Effector memory CD8-positive, alpha-beta T cell (primary cell): ENCODE measurements at regions not wholly inside any gene's neighbourhood (a gene's known extent, or its start where the extent isn't known, plus 50 kb on each side); places are given as distances from the start of the nearest gene placed in this dataset.

Source experiments
- ATAC-seq: fragments of 150-1000 bp; cut with Tn5 transposase; replicated peaks from 2 replicates; pipeline ENCODE4 v1.10.0; 2021; ENCODE audit warnings: mild to moderate bottlenecking, moderate library complexity
- DNase-seq, 3 experiments: peaks; one replicate each; pipeline ENCODE4 v3.0.0; 2021
- H3K27ac Mint-ChIP-seq, 2 donors: one replicate each; pipeline ENCODE4 v1.8.0; 2022; ENCODE audit warnings: mild to moderate bottlenecking in 2 of 2, mixed read lengths in 2 of 2, moderate library complexity in 2 of 2
- H3K27me3 Mint-ChIP-seq, 2 donors: one replicate each; pipeline ENCODE4 v1.8.0; 2022; ENCODE audit warnings: mixed read lengths in 2 of 2
- H3K36me3 Mint-ChIP-seq: one replicate; pipeline ENCODE4 v1.8.0; 2022; ENCODE audit warnings: mild to moderate bottlenecking, moderate library complexity, mixed read lengths; ENCODE audit not compliant: insufficient read depth
- H3K4me1 Mint-ChIP-seq, 2 donors: one replicate each; pipeline ENCODE4 v1.8.0; 2022; ENCODE audit warnings: low read depth in 2 of 2, mixed read lengths in 2 of 2
- H3K4me3 Mint-ChIP-seq, 2 donors: one replicate each; pipeline ENCODE4 v1.8.0; 2022; ENCODE audit warnings: mild to moderate bottlenecking in 2 of 2, mixed read lengths in 2 of 2, moderate library complexity in 2 of 2
- H3K9me3 Mint-ChIP-seq, 2 donors: one replicate each; pipeline ENCODE4 v1.8.0; 2022; ENCODE audit warnings: mixed read lengths in 2 of 2

DNA sequence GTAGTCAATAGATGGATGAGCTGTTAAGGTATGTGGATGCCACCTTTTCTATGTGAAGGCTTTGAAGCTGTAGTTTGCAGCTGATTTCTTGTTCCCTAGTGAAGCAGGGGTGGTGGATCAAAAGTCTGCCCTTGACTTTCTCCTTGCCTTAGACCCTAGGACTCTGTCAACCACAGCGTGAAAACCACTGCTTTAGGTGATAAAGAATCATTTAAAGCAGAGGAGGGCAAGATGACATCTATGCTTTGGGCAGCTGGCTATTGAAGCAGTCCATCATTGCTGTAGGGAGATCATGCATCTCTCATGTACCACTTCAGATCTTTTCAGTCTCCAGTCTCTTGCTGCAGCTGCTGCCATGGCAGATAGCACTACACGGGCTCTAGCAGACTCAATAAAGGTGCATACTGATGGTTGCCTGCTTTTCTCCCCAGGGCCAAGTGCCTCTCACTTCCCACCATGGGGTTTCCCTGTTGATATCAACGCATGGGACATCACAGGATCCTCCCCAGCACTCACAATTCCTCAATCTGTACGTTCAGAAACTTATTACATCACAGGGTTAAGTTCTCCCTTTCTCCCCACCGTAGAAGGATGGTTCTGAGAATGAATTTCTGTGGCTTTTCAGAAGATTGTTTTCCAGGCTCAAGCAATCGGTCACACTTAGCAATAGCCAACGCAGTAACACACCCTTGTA lies 122.0 kb upstream of the STMND1 start:
- DNase-seq (no peak), ATAC-seq (no peak)
- no peaks in the 10 kb centered on the region for H3K36me3 Mint-ChIP-seq
- H3K27ac Mint-ChIP-seq: no peak overlapping the region
- peaks cover 59 to 66% of the 10 kb centered on the region in 2 donors for H3K27me3 Mint-ChIP-seq
- no peak overlapping the region for H3K4me3 Mint-ChIP-seq
- peaks cover 0 to 3% of the 10 kb centered on the region in 2 donors for H3K4me1 Mint-ChIP-seq
- no peaks in the 10 kb centered on the region for H3K9me3 Mint-ChIP-seq

DNA sequence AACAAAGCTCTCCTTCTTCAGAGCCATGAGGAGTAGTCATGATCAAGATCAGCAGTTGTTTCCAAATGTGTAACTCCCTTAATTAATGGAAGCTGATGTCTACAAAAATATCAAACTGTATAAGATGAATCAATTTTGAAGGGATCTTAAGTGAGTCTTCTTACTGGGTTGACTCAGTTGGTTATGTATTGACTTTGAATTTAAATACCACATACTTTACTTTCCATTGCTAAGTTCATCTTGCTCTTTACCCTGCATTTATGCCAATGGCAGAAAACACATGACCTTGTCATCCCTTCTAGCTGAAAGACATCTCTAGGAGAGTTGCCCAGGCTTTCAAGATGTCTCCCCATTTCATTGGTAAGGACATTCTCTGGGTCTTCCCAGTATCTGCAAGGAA lies 123.2 kb upstream of the STMND1 start:
- peaks cover 0 to 3% of the 10 kb centered on the region in 2 donors for H3K4me1 Mint-ChIP-seq
- H3K36me3 Mint-ChIP-seq: no peaks in the 10 kb centered on the region
- H3K27ac Mint-ChIP-seq: no peak overlapping the region
- peaks cover 60 to 66% of the 10 kb centered on the region in 2 donors for H3K27me3 Mint-ChIP-seq
- no peaks in the 10 kb centered on the region for H3K9me3 Mint-ChIP-seq
- no peak overlapping the region for H3K4me3 Mint-ChIP-seq
- DNase-seq: no peak
- ATAC-seq: no peak

DNA sequence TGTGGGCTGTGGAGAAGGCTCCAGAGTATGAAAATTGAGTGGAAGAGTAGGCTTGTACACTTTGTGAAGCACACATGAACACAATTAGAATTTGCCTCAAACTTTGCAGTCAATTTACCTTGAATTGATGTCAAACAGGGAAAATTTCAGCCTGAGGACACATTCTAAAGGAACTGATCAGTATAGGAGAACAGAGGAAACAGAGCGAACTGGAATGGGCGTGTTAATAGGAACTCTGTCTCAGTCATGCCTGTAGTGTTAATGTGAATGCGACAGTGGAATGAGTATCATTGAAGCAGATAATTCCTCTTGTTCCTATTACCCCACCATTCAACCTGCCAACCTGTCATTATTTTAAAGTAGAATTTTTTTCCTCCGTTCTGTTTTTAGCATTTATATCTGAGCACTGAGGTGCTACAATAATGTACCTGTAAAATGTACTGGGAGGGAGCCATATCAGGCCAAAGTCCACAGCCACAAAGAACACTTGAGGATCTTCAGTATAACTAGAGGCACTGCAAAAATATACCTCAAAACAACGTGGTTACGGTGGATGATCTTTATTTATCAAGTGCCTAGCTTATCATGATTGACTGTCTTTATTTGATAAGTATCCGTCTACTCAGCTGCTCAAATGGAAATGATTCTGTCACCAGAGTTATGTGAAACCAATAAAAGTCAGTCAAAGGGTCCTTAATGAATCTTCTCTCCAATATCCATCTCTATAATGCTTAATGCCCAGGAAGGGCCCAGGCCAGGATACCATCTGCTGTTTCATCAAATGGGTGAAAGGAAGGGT lies 125.3 kb upstream of the STMND1 start:
- peaks cover 72 to 84% of the 10 kb centered on the region in 2 donors for H3K27me3 Mint-ChIP-seq
- no peak for DNase-seq
- H3K4me1 Mint-ChIP-seq: peaks cover 0 to 3% of the 10 kb centered on the region in 2 donors
- ATAC-seq: no peak
- H3K9me3 Mint-ChIP-seq: no peaks in the 10 kb centered on the region
- no peak overlapping the region for H3K27ac Mint-ChIP-seq
- no peak overlapping the region for H3K4me3 Mint-ChIP-seq
- H3K36me3 Mint-ChIP-seq: no peaks in the 10 kb centered on the region

DNA sequence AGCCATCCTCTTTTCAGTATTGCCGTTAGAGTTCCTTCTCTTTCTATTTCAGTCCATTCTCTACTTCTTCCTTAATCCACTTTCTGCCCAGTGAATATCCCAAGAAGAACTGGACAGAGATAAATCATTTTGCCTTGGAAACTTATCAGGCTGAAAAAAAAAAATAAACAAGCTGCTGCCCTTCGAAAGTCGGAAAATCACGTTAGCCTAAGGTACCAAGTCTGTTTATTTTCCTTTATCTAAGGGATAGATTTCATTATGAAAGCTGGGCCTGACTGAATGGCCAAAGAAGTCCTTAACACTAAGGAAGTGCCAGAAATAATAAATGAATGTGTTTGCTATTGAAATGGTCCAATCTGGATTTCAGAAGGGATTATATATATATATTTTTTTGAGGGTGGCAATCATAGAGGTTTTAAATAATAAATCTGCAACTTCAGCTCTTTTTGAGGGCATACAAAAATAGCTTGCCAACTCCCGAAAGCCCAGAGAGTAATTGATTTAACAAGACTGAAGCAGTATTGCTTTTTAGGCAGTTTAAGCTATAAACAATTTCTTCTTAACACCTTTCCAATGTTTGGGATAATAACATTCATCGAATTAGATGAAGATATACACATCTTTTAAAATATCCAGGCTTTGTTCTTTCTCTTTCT lies 127.0 kb upstream of the STMND1 start:
- DNase-seq (no peak), ATAC-seq (no peak)
- no peaks in the 10 kb centered on the region for H3K9me3 Mint-ChIP-seq
- no peak overlapping the region for H3K4me3 Mint-ChIP-seq
- no peak overlapping the region for H3K27ac Mint-ChIP-seq
- peaks cover 0 to 3% of the 10 kb centered on the region in 2 donors for H3K4me1 Mint-ChIP-seq
- peaks cover 67 to 83% of the 10 kb centered on the region in 2 donors for H3K27me3 Mint-ChIP-seq
- no peaks in the 10 kb centered on the region for H3K36me3 Mint-ChIP-seq

DNA sequence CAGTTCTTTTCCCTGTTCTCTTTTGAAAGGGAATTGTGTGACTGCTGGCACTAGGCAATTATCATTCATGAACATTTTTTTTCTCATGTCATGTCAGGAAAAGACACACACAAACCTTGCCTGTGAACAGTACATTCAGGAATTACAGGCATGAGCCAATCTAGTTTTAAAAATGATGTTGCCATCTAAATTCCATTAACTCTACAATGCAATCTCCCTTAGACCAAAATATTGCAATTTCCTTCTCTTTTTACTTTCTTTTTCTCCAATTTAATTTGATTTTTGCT lies 127.5 kb upstream of the STMND1 start:
- ATAC-seq: no peak
- Mint-ChIP-seq H3K4me1 (peaks cover 0 to under 1% of the 10 kb centered on the region in 2 donors), H3K4me3 (no peak overlapping the region), H3K27ac (no peak overlapping the region), H3K36me3 (no peaks in the 10 kb centered on the region), H3K27me3 (peaks cover 67 to 83% of the 10 kb centered on the region in 2 donors), H3K9me3 (no peaks in the 10 kb centered on the region)
- no peak for DNase-seq

DNA sequence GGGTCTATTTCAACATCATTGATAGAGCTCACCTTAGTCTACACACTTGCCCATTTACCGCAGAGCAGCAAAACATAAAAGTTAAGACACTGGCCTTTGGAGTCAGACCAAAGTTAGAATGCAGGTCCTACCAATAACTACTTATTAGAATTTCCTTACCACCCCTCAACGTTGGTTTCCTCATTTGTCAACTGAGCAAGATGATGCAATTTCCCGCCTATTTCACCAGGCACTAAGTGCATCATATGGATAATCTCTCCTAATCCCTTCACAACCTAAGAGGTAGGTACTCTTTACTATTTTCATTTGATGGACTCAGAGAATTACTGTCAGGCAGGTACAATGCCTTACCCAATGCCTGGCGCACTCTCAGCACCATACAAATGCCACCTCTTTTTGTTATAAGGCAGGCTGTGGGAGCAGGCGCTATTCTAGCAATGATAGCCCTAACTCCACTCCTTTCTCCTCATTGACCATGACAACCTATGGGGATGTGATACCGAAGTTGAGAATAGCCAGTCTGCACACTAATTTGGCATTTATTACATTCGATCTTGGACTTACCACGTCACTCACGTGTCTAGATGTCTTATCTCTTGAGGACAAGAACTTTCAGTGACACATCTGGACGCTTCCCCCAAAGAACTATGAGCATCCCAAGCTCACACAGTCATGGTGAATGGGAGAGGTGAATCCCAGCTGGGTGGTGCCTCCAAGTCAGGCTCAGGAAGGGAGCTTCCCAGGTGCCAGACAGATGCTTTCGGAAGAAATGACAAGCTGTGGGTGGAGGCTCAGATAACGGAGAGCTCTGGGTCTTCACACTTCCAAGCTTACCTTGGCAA lies 128.1 kb upstream of the STMND1 start:
- ATAC-seq (no peak), DNase-seq (no peak)
- H3K4me1 Mint-ChIP-seq: no peaks in the 10 kb centered on the region
- H3K27ac Mint-ChIP-seq: no peak overlapping the region
- peaks cover 65 to 81% of the 10 kb centered on the region in 2 donors for H3K27me3 Mint-ChIP-seq
- no peaks in the 10 kb centered on the region for H3K36me3 Mint-ChIP-seq
- H3K4me3 Mint-ChIP-seq: no peak overlapping the region
- no peaks in the 10 kb centered on the region for H3K9me3 Mint-ChIP-seq

DNA sequence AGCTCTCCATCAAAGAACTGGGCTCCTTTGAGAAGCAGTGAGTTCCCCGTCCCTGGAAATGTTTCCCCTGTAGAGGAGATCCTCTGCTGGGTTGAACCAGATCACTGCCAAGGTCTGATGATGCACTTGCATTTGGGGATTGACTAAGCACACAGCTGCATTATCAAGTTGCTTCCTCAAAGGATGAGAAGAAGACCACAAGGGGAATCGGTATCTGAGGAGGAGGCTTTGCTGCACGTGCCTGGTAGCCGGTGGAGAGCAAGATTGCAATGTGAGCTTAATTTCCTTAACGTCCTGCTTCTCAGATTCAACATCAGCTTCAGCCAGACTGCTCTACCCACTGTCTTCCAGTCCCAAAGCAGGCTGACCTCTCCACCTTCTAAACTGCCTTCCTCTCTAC lies 128.8 kb upstream of the STMND1 start:
- Mint-ChIP-seq H3K4me3 (no peak overlapping the region), H3K27ac (no peak overlapping the region)
- no peak for ATAC-seq

DNA sequence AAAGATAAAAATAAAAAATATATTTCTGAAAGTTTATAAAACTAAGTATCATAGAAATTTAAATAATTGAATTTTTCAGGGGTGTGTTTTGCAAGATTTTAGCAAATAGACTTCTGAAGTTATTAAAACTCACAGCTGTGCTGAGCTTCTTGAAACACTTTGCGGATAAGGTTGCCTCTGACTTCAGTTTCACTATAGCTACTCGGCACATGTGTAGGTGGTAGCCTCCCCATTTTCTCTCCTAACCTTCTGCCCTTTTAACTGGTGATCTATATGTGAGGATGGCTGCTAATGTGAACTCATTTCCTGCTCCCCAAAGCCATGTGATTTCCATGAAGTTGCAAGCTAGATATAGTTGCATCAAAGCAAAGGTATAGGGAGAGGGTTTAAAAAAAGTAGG lies 129.3 kb upstream of the STMND1 start:
- H3K27ac Mint-ChIP-seq: no peak overlapping the region
- H3K9me3 Mint-ChIP-seq: no peaks in the 10 kb centered on the region
- DNase-seq (no peak), ATAC-seq (no peak)
- H3K36me3 Mint-ChIP-seq: no peaks in the 10 kb centered on the region
- H3K4me3 Mint-ChIP-seq: no peak overlapping the region
- H3K4me1 Mint-ChIP-seq: no peaks in the 10 kb centered on the region
- H3K27me3 Mint-ChIP-seq: peaks cover 55 to 69% of the 10 kb centered on the region in 2 donors

More for the DNA sequence above, 128.8 kb upstream of the STMND1 start:
- H3K27me3 Mint-ChIP-seq: peaks cover 61 to 74% of the 10 kb centered on the region in 2 donors
- no peaks in the 10 kb centered on the region for H3K4me1 Mint-ChIP-seq
- DNase-seq: no peak
- H3K36me3 Mint-ChIP-seq: no peaks in the 10 kb centered on the region
- H3K9me3 Mint-ChIP-seq: no peaks in the 10 kb centered on the region

DNA sequence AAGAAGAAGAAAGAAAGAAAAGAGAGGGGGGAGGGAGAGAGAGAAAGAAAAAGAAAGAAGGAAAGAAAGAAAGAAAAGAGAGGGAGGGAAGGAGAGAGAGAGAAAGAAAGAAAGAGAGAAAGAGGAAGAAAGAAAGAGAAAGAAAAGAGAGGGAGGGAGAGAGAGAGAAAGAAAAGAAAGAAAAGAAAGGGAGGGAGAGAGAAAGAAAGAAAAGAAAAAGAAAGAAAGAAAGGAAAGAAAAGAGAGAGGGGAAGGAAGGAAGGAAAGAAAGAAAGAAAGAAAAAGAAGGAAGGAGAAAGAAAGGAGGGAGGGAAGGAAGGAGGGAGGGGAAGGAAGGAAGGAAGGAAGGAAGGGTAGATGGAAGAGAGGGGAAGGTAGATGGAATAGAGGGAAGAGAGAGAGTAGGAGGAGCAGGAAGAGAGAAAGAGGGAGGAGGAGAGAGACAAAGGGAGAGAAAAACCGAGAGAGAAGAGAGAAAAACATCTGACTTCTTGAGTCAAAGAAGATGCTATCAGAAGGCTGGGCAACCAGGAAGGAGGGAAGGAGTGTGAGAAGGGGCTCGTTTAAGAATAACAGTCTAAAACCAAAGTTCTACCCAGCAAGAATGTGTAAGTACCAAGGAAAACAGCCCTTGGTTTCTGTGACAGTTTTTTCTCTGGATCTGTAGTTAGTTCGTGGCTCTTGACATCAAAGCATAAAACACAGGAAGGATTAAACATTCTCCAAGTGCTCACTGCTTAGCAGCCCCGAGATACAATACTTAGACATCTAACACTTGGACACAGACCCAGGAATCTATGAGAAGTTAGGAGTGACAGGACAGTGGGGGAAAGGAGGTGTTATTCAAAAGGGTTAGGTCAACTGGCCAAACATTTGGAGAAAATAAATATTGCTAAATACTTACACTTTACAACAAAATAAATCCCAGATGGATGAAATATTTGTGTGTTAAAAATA lies 131.9 kb upstream of the STMND1 start:
- no peak overlapping the region for H3K4me3 Mint-ChIP-seq
- H3K4me1 Mint-ChIP-seq: peaks cover 2% of the 10 kb centered on the region in 2 donors
- H3K36me3 Mint-ChIP-seq: no peaks in the 10 kb centered on the region
- peaks cover 44 to 59% of the 10 kb centered on the region in 2 donors for H3K27me3 Mint-ChIP-seq
- ATAC-seq (no peak), DNase-seq (no peak)
- no peak overlapping the region for H3K27ac Mint-ChIP-seq
- H3K9me3 Mint-ChIP-seq: no peaks in the 10 kb centered on the region

DNA sequence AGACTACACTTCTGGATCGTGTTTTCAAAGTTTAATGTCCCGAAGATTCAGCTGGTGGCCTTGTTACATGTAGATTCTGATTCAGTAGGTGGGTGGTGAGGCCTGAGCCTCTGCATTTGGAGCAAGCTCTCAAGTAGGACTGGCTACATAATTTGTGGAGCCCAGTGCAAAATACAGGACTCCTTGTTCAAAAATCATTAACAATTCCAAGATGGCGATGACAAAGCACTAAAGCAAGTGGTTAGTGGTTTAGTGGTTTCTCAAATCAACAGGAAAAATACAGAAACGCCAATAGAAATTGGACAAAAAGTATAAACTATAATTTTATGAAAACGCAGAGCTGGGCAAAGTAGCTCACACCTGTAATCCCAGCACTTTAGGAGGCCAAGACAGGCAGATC lies 133.7 kb upstream of the STMND1 start:
- Mint-ChIP-seq H3K4me1 (peaks cover 5% of the 10 kb centered on the region in 2 donors), H3K27ac (no peak overlapping the region), H3K4me3 (no peak overlapping the region), H3K27me3 (peaks cover 36 to 50% of the 10 kb centered on the region in 2 donors), H3K36me3 (no peaks in the 10 kb centered on the region), H3K9me3 (no peaks in the 10 kb centered on the region)
- ATAC-seq: no peak
- no peak for DNase-seq

DNA sequence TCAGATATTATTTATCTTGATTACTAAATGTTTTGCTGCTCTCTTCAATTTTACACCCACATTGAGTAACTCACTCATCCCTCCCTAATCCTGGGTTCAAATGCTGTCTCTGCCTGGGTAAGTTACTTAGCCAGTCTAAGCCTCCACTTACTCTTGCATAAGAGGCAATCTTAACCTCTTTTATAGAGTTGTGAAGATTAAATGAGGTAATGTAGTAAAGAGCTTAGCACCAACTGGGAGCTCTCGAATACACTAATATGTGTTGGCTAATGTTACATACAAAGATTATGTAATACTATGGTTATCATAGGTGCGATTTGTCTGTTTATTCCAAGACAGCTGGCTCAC lies 134.4 kb upstream of the STMND1 start:
- no peak overlapping the region for H3K27ac Mint-ChIP-seq
- DNase-seq: no peak
- no peaks in the 10 kb centered on the region for H3K9me3 Mint-ChIP-seq
- peaks cover 31 to 44% of the 10 kb centered on the region in 2 donors for H3K27me3 Mint-ChIP-seq
- no peak for ATAC-seq
- H3K4me3 Mint-ChIP-seq: no peak overlapping the region
- peaks cover 5% of the 10 kb centered on the region in 2 donors for H3K4me1 Mint-ChIP-seq
- no peaks in the 10 kb centered on the region for H3K36me3 Mint-ChIP-seq

DNA sequence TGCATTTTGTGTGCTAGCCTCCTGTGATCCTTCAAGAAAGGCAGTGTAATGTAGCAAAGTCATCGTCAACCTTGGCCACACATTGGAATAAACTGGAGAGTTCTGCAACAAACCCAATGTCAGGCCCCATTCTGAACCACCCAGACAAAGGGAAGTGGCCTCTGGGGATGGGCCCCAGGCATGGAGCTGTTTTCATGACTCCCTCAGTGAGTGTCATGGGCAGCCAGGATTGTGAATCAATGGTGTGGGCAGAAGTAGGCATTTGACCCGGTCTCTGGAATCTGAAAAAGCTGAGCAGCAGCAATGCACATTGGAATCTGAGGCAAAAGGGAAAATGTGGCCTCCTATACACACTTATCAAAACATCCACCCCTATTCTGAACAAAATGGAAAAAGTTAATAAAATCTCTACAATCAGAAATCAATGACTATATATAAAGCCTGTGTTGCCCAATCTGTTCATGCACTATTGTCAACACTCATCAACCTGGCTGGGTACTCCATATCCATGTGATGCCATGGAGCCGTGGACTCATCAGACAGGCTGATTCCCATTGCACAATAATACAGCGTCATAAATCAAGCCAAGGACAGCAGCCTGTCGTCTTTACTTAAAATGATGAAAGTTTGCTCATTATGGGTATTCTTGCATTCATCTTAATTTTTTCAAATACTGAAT lies 134.9 kb upstream of the STMND1 start:
- DNase-seq (no peak), ATAC-seq (no peak)
- Mint-ChIP-seq H3K27ac (no peak overlapping the region), H3K9me3 (no peaks in the 10 kb centered on the region), H3K36me3 (no peaks in the 10 kb centered on the region), H3K27me3 (peaks cover 31 to 41% of the 10 kb centered on the region in 2 donors), H3K4me1 (peaks cover 5% of the 10 kb centered on the region in 2 donors), H3K4me3 (no peak overlapping the region)
